GM19395 (cell line): ENCODE measurements at regions not wholly inside any gene's neighbourhood (a gene's known extent, or its start where the extent isn't known, plus 50 kb on each side); places are given as distances from the start of the nearest gene placed in this dataset.
A peak's percentile ranks its signal among the peaks of the same experiment; 100 is the strongest.
"Not testable (repeated sequence)": the region's sequence is repeated elsewhere in the genome, so short reads cannot be mapped to it uniquely, and the experiment has no call there.

Source experiments
- ATAC-seq: cut with Tn5 transposase; IDR thresholded peaks from one replicate; pipeline ENCODE4 v1.9.1; 2021; ENCODE audit warnings: mild to moderate bottlenecking, moderate library complexity; ENCODE audit not compliant: unreplicated experiment

DNA sequence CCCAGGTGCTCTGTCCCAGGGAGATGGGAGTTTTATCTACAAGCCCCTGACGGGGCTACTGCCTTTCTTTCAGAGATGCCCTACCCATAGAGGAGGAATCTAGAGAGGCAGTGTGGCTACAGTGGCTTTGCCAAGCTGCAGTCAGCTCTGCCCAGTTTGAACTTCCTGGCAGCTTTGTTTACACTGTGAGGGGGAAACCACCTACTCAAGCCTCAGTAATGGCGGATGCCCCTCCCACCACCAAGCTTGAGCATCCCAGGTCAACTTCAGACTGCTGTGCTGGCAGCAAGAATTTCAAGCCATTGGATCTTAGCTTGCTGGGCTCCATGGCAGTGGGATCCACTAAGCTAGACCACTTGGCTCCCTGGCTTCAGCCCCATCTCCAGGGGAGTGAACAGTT is 53.1 kb upstream of the TMEM252 start:
- not testable (repeated sequence) for ATAC-seq

DNA sequence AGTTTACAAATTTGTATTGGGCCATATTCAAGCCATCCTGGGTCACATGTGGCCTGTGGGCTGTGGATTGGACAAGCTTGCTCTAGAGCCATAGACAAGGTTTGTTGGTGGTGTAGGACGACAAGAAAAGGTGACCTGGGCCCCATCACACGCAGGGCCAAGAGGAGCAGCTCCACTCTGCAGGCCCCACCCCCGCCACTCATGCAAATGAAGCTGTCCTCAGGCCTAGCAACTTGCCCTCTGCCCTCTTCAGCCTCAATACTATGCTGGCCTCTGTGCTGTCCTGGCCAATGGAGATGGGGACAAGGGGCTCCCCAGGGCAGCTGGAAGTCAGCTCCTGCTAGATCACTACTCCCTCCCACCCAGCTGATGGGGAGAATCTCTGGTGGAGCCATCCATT is 55.2 kb upstream of the TMEM252 start:
- no peak for ATAC-seq

DNA sequence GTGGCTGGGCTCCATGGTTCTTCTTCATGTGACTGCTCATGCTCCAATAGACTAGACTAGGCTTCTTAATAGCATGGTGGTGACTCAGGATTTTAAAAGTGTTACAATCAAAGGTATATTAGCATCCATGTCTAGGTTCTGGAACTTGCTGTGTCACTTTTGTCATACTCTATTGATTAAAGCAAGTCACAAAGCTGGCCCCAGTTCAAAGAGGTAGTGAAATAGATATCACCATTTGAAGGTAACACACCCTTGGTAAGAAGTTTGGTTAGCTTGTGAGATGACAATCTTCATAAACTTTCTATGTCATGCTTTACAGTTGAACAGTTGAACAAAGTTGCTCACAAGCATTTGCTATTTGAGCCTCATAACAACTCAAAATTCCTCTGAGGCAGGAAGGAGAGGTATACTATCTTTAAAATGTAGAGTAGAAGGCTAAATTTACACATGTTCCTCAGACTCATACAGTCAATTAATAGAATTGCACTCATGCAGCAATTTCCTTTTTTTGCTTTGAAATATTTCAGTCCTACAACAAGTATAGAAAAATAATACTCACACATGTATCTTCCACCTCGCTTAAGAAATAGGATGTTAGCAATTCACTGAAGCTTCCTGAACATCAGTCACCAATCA is 56.8 kb upstream of the TMEM252 start:
- ATAC-seq, result no peak

DNA sequence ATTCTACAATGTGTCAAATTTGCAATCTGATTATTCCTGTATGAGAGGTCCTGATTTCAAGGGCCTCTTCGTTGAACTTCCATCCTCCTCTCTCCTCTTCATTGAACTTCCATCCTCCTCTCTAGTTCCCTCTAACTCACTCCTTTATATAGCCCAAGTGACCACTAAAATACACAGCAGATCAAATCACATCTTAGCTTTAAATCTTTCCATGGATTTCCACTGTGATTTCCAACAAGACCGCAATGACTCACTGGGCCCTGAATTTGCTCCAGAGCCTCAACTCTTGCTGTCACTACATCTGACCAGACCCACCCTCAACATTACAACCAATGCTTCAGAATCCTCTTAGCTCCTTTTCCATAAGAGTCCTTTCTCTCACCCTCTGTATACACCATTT is 59.1 kb upstream of the TMEM252 start:
- ATAC-seq, result no peak

DNA sequence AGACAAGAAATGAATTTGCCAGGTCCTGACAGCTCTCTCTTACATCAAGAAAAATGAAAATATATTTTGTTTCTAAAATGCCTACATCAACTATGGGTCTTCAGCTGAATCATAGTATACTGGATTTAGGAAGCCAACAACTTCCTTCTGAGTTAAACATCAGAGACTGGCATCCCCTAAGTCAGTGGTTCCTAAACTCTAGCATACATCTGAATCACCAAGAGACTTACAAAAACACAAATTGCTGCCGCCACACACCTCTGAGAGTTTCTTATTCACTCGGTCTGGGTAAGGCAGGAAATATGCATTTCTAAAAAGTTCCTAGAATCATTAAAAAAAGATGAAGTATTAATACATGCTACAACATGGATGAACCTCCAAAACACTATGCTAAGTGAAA is 60.4 kb upstream of the TMEM252 start:
- no peak for ATAC-seq

DNA sequence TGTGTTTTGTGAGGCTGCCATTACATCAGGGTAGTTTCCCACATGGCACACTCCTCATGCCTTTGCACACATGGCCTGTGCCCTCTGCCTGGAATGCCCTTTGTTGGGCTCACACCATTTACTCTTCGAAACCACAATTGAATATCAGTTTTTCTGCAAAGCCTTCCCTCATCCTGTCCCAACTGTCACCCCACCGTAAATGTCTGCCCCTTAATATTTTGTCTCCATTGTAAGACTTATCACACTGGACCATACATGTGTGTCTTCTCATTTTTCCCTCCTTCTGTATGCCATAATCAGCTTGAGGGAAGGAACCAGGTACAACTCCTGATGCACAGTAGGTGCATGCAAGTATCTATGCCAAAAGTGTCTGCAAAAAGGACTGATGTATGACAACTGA is 62.7 kb upstream of the TMEM252 start:
- ATAC-seq, result no peak

DNA sequence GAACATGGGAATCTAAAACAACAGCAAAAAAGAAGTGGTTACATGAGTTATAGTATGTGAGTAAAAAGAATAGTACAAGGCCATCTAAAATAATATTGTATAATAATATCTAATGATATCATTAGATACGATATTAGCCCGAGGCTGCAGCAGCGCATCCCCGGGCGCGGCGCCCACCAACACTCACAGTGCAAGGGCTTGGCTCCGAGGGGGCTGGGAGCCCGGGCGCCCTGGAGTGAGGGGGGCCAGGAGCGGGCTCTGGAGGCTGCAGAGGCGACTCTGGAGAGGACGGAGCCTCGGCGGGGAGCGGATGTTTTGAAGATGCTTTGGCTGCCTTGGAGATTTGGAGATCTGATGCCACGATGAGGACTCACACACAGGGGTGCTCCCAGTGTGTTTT is 68.1 kb upstream of the TMEM252 start:
- no peak for ATAC-seq

DNA sequence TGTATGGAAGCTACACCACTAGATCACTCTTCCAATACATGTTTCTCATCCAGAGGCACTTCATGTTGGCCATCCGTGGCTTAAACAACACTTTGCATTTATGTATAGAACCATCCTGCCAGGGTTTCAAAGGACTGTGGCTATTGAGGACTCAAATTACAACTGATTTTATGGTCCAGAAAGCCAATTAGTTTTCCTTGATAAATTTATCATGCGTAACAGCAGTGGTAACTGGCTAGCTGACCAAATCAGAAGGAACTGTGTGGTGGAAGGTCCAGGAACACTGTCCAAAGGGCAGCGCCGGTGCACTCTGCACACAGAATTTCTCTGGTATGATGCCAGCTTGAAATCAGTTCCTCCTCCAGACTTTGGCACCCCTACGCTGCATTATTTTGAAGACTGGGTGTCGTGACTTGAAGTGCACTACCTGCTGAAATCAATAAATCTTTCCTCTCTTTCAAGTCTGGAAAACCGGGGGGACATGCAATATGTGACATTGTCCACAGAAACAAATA is 69.3 kb upstream of the TMEM252 start:
- ATAC-seq, result no peak

DNA sequence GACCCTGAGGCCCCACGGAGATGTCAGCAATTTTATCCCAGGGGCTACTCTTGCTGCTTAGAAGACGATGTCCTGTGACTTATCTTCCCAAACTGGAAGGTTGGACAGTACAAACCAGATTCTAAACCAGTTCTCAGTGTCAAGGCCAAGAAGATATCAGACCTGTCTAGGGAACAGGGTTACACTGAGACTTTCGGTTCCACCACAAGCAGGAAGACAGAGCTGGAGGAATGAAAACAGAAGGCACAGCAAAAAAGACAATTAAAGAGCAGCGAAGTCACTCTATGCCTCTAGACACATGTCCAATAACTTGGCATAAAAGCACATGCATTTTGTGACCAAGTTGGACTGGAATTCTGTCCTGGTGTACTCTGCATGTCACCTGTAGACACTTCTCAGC is 73.4 kb upstream of the TMEM252 start:
- ATAC-seq, result no peak

DNA sequence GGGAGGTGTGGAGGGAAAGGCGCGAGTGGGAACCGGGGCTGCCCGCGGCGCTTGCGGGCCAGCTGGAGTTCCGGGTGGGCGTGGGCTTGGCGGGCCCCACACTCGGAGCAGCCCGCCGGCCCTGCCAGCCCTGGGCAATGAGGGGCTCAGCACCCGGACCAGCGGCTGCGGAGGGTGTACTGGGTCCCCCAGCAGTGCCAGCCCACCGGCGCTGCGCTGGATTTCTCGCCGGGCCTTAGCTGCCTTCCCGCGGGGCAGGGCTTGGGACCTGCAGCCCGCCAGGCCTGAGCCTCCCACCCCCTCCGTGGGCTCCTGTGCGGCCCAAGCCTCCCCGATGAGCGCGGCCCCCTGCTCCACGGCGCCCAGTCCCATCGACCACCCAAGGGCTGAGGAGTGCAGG is 76.3 kb upstream of the TMEM252 start:
- not testable (repeated sequence) for ATAC-seq

DNA sequence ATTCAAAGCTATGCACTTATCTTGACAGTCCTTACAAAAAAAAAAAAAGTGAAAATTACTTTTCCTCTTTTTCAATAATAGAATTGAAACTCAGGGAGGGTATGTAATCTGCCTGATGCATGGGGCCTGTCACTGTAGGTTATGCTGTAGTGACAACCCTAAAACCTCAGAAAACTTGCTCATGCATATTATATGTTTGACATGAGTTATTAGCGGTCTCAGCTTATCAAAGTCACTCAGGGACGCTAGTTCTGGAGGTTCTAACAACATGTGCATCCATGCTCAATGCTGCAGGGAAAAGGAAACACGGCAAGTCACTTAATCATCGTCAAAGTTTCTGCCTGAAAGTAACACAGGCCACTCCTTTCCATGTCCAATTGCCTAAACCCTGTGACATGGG is 78.4 kb upstream of the TMEM252 start:
- no peak for ATAC-seq

DNA sequence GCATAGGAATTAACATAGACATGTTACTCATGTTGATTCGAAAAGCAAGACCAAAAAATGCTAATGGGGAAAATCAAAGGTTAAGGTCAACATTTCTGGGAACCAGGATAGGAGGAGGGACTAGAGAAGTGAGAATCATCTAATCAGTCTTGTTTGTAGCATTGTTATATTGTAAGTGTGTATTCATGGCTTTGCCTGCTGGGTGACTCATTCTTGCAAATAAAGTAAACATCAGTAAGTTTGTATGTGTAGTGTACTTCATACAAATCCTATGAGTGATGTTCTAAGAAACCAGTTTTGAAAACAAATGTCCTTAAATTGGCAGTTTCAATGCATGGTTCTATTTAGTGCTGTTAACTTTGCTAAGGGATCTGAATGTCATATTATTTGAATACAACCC is 79.0 kb upstream of the TMEM252 start:
- ATAC-seq, result no peak

DNA sequence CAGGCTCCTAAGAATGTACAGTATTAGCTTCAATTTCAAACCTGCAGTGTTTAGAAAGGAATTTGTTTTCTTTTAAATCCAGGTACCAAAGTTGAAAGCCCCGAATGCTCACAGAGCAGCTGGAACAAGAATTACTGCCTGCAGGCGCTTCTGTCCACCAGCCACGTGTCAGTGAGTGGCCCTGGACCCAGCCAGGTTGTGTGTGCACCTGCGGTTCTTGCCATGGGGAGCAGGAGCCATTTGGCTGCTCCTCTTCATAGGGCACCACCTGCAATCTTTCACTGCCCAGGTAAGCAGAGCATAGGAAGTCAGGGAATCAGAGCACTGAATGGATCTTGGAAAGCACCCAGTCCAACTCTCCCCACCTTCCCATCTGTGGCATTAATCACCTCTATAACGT is 79.5 kb upstream of the PIP5K1B start:
- no peak for ATAC-seq

DNA sequence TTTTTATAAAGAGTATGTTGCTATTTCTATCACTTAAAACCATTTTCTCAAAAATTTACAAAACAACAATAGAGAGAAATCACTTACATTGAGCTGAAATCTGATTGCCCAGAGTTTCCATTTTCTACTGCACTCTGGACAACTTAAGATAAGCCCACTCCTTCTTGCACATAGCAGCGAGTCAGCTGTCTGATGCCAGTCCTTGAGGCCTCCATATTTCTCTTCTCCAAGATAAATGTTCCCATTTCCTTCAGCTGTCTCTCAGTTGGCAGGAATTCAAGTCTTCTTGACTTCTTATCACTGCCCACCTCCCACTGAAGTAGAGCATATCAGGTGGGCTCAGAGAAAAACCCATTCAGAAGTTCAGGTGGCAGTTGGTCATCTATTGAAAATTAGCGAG is 78.5 kb upstream of the PIP5K1B start:
- ATAC-seq, result no peak

DNA sequence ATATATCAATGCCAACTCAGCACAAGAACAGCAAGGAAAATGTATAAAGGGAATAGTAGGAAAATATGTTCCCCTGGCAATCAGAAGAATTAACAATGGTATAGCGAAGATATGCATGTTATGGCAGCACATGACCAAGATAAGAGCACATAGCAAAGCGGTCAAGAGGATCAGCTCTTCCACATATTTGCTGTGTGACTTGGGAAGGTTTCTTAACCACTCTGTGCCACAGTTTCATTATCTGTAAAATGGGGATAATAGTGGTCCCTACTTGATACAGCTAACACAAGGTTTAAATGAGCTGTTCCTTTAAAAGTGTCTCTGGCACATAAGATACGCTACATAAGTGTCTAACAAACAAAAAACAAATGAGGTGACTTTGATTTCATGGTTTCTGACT is 77.9 kb upstream of the PIP5K1B start:
- ATAC-seq, result no peak

DNA sequence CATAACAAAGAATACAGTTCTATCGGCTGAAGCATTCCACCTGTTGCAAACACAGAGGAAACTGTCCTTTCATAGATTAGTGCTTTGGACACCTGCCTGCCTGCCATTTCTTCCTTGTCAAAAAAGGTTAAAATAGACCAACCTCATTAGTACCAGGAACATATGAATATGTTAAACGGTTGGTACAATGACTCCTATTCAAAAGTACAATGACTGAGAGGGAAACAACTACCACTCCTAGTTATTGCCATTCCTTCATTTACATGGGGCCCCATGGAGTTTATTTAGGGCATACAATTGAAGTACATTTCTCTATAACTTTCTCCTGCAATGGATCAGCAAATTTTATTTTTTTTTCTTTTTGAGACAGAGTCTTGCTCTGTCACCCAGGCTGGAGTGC is 77.4 kb upstream of the PIP5K1B start:
- ATAC-seq, result no peak

DNA sequence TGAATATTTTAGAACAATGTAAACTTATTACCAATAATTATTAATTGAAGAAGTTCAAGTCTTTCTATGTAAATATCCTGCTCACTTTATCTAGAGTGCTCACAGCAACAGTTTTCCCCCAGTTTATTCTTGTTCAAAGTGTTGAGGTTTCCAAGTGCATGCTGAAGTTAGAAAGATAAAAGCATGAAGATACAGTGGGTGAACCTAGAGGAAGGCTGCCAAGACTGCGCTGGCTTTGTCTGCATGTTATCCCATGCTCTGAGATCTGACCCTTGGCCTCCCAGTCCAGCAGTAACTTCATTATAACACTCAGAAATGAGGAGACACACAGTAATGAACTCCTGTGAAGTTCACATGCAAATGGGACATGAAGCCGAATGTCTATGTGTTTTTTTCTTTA is 76.0 kb upstream of the PIP5K1B start:
- no peak for ATAC-seq

DNA sequence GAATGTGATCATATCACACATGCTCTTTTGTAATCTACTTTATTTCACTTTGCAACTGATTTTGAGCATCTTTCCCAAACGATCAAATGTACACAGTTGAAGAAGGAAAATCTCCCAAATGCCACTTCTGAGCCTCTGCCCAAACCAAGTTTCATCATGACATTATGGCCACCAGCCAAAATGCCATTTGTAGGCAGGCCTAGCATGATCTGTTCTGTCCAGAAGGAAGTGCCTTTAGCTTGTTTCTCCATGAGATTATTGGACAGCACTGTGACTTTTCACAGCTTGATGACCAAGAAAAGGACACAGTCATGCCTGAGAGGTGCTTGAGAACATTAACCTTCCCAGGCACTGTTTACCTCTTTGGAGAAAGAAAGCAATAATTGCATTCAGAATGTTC is 73.2 kb upstream of the PIP5K1B start:
- no peak for ATAC-seq

DNA sequence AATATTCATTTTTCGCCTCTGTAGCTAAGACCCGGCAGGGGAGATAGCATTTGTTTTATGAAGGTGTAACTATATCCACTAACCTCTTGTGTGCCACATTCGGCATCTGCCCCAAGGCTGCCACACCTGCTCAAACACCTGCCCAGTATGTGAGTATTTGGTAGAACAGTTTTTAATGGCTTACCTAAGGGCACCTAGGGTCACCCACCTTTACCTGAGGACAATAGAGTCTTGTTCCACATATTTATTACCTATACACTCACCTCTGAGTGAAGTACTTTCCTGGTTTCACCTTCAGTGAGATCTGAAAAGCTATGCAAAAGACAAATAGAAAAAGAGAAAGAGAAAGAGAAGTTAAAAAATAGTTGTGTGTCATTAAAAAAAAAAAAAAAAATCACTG is 68.0 kb upstream of the PIP5K1B start:
- ATAC-seq, result no peak

DNA sequence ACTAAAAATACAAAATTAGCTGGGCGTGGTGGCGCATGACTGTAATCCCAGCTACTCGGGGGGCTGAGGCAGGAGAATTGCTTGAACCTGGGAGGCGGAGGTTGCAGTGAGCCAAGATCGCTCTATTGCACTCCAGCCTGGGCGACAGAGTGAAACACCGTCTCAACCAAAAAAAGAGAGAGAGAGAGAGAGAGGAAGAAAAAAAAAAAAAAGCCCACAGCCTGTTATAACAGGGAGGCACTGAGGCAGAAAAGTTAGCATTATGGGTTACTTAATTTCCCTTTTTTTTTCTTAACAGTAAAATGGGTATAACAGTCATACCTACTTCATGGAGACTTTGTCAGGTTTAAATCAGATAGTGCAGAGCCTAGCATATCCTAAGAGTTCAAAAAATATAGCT is 65.8 kb upstream of the PIP5K1B start:
- ATAC-seq, result not testable (repeated sequence)

DNA sequence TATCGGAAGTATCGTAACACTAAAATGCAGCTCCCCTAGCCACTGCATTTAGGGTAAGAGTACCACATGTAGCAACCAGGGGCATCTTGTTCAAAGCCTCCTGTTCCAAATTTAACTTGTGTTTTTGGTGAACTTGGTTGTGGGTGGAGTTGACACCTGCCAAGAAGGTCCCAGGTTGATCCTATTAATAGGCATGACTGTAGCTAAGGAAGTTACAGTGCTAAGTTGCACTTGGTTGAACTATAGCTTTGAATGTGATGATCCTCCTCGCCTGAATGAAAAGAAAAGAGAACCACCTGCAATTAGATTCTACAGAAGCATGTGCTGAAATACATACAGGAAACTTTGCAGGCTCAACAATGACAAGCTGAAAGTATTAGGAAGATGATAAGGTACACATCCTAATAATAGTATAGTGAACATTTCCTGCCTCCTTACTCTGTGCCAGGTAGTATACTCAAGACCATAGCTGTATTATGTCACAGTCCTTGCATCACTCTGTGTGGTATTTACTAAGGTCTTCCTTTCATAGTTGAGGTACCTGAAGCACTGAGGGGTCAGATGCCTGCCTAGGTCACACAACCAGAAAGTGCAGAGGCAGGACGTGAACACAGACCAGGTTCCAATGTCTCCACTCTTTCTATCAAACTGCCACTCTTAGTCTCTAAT is 64.5 kb upstream of the PIP5K1B start:
- peak; percentile 41 for ATAC-seq

DNA sequence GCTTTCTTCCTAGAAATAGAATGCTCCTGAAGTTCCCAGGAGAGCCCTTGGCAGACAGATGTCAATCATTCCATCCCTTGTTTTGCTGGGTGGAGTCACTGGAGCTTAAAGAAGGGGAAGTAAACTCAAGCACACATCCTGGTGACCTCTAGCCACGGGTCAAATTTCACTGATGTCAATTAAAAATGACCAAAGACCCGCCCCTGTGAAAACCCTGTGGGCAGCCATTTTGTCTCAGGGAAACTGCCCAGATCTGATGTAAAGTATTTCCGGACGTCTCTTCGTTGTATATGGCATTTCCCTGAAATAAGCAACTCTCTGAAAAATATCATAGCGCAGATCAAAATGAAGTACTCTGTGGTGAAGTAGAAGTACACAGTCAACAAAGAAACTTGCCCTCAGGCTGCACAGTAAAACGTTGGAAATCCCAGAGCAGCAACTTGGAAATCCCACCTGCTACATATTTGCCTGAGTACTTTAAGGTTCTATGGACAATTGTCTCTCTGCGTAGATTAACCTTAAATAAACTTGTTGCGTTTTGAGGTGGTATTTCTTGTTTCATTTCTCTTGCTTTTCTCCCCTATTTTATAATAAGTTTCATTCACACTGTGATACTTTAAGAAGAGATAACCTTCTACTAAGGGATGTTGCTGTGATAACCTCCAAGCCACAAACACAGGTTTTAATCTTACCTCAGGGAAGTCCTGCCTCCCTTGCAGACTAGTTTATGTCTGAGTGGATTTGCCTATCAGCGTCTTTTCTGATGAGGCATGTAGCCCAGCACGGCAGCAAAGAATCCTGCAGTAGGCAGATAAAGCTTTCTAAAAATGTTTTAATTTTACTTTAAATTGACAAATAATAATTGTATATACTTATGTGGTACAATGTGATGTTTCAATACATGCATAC is 60.9 kb upstream of the PIP5K1B start:
- peak; percentile 66 for ATAC-seq
